HepG2 (cell line): ENCODE measurements at regions not wholly inside any gene's neighbourhood (a gene's known extent, or its start where the extent isn't known, plus 50 kb on each side); places are given as distances from the start of the nearest gene placed in this dataset.

ENCODE experiments used
- ARNT ChIP-seq: fragments of 450-650 bp; IDR thresholded peaks from 2 replicates; pipeline ENCODE4 v1.6.1; 2017
- HOXA3 ChIP-seq: sonication (generic); formaldehyde crosslinking; IDR thresholded peaks from 2 replicates; pipeline ENCODE4 v1.5.0; 2020; ENCODE audit warnings: missing genetic modification reagents
- MYNN ChIP-seq: sonication (generic); formaldehyde crosslinking; IDR thresholded peaks from 2 replicates; pipeline ENCODE4 v1.4.0; 2020; ENCODE audit warnings: mild to moderate bottlenecking, low read depth, missing genetic modification reagents
- RCOR2 ChIP-seq: IDR thresholded peaks from 2 replicates; pipeline ENCODE4 v1.6.1; 2016; ENCODE audit warnings: missing biosample characterization, missing genetic modification reagents
- TAF1 ChIP-seq: sonication (generic); formaldehyde crosslinking; IDR thresholded peaks from 2 replicates; pipeline ENCODE4 v1.4.0; 2020; ENCODE audit warnings: missing genetic modification reagents
- ZNF263 ChIP-seq: sonication (generic); formaldehyde crosslinking; IDR thresholded peaks from 2 replicates; pipeline ENCODE4 v1.4.0; 2020; ENCODE audit warnings: missing genetic modification reagents
- ZNF274 ChIP-seq: sonication (generic); formaldehyde crosslinking; IDR thresholded peaks from 2 replicates; pipeline ENCODE4 v1.5.1; 2020; ENCODE audit warnings: mild to moderate bottlenecking, missing genetic modification reagents
- ZNF335 ChIP-seq: sonication (generic); formaldehyde crosslinking; IDR thresholded peaks from 2 replicates; pipeline ENCODE4 v1.4.0; 2020; ENCODE audit warnings: missing genetic modification reagents
- ZNF558 ChIP-seq: sonication (generic); formaldehyde crosslinking; IDR thresholded peaks from 2 replicates; pipeline ENCODE4 v1.9.0; 2022; ENCODE audit warnings: mild to moderate bottlenecking, missing genetic modification reagents, borderline replicate concordance
- TF ChIP-seq, protein P1 (sequence below): sonication (generic); formaldehyde crosslinking; IDR thresholded peaks from 2 replicates; pipeline ENCODE4 v1.5.0; 2020; ENCODE audit warnings: mild to moderate bottlenecking, missing genetic modification reagents, moderate library complexity

DNA sequence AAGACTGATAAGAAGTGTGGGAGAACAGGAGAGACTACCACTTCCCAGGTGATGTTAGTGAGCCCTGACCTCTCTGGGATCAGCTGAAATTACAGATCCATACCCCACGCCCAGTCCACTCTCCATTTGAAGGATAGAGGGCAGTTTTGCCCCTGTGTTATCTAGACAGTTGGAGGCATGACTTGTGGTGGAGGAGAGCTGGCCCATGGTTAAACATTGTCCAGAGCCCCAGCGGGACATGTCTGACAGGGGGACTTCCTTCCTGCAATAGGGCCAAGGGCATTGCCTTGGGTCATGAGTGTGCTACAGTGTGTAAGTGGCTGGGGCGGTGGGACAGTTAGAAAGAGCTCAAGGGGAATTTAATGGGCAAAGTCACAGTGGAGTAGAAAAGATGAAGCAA lies 181.1 kb downstream of the MID1IP1 start:
- TF ChIP-seq RCOR2 (CRISPR knock-in tag) (no peak), ZNF274 (CRISPR knock-in tag) (no peak), ARNT (no peak), ZNF558 (CRISPR knock-in tag) (no peak), ZNF335 (CRISPR knock-in tag) (no peak), MYNN (CRISPR knock-in tag) (no peak), TAF1 (CRISPR knock-in tag) (no peak), HOXA3 (CRISPR knock-in tag) (no peak), ZNF263 (CRISPR knock-in tag) (no peak)
- TF ChIP-seq, protein P1, sequence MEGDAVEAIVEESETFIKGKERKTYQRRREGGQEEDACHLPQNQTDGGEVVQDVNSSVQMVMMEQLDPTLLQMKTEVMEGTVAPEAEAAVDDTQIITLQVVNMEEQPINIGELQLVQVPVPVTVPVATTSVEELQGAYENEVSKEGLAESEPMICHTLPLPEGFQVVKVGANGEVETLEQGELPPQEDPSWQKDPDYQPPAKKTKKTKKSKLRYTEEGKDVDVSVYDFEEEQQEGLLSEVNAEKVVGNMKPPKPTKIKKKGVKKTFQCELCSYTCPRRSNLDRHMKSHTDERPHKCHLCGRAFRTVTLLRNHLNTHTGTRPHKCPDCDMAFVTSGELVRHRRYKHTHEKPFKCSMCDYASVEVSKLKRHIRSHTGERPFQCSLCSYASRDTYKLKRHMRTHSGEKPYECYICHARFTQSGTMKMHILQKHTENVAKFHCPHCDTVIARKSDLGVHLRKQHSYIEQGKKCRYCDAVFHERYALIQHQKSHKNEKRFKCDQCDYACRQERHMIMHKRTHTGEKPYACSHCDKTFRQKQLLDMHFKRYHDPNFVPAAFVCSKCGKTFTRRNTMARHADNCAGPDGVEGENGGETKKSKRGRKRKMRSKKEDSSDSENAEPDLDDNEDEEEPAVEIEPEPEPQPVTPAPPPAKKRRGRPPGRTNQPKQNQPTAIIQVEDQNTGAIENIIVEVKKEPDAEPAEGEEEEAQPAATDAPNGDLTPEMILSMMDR (CRISPR knock-in tag), result peak; percentile 39
